Tibial nerve (tissue), 4 donors: ENCODE measurements at regions not wholly inside any gene's neighbourhood (a gene's known extent, or its start where the extent isn't known, plus 50 kb on each side); places are given as distances from the start of the nearest gene placed in this dataset.

ENCODE experiments used
- DNase-seq, 2 donors: peaks; one replicate each; pipeline ENCODE4 v3.0.0-alpha.2; 2019; ENCODE audit warnings: low spot score in 2 of 2
- H3K27ac ChIP-seq, 4 donors: fragments of 200-600 bp; sonication (generic) in 3 of 4; one replicate each; pipeline ENCODE4 v1.5.1; 2017 to 2019; ENCODE audit warnings: mild to moderate bottlenecking in 1 of 4
- H3K27me3 ChIP-seq, 2 donors: fragments of 200-600 bp; sonication (generic) in 1 of 2; one replicate each; pipeline versions ENCODE4 v1.5.1 to v1.6.0; 2017 to 2019
- H3K36me3 ChIP-seq, 3 donors: fragments of 200-600 bp; sonication (generic); one replicate each; pipeline ENCODE4 v1.5.1; 2018 to 2019
- H3K4me1 ChIP-seq, 4 donors: fragments of 200-600 bp; sonication (generic) in 3 of 4; one replicate each; pipeline ENCODE4 v1.5.1; 2017 to 2019
- H3K4me3 ChIP-seq, 4 donors: fragments of 200-600 bp; sonication (generic) in 3 of 4; one replicate each; pipeline ENCODE4 v1.5.1; 2017 to 2019; ENCODE audit warnings: mild to moderate bottlenecking in 1 of 4, moderate library complexity in 1 of 4
- H3K9me3 ChIP-seq, 4 donors: fragments of 200-600 bp; sonication (generic) in 3 of 4; one replicate each; pipeline ENCODE4 v1.5.1; 2017 to 2019
- CTCF ChIP-seq, 5 experiments: fragments of 200-600 bp in 3 of 5; fragments of 450-650 bp in 2 of 5; sonication (generic) in 3 of 5; IDR thresholded peaks; one replicate each; pipeline ENCODE4 v1.5.1; 2016 to 2019; ENCODE audit warnings: antibody characterized with exemption in 5 of 5, mild to moderate bottlenecking in 3 of 5, moderate library complexity in 2 of 5
- EP300 ChIP-seq, 2 donors: sonication (generic); formaldehyde crosslinking; IDR thresholded peaks; one replicate each; pipeline ENCODE4 v1.6.1; 2017; ENCODE audit warnings: antibody characterized with exemption in 2 of 2, mild to moderate bottlenecking in 1 of 2
- POLR2A ChIP-seq, 2 donors: fragments of 450-650 bp; IDR thresholded peaks; one replicate each; pipeline ENCODE4 v1.6.1; 2017; ENCODE audit warnings: antibody characterized with exemption in 2 of 2, mild to moderate bottlenecking in 2 of 2, moderate library complexity in 2 of 2
- WGBS, 2 donors: methylation state at CpG; one replicate each; pipeline ENCODE4 v1.1.5; 2018; 5-methylcytosine and 5-hydroxymethylcytosine counted together

- Histone ChIP-seq H3K27ac (no peak overlapping the region), H3K4me1 (no peaks in the 10 kb centered on the region), H3K27me3 (no peaks in the 10 kb centered on the region), H3K9me3 (no peaks in the 10 kb centered on the region), H3K36me3 (no peaks in the 10 kb centered on the region), H3K4me3 (no peak overlapping the region)
- WGBS, 2 donors, result 86 to 89% methylated on average over 6 of the region's 6 CpGs
- DNase-seq, result no peak
- TF ChIP-seq POLR2A (IDR thresholded peaks at IDR 0.05), result no peak
- no peak for TF ChIP-seq EP300 (IDR thresholded peaks at IDR 0.05)
- TF ChIP-seq CTCF (IDR thresholded peaks at IDR 0.05), result no peak
Observed at GRCh38 chr10:33942508-33942907, 608.0 kb upstream of the NRP1 start.

- no peak overlapping the region for H3K27ac ChIP-seq
- TF ChIP-seq POLR2A (IDR thresholded peaks at IDR 0.05), result no peak
- TF ChIP-seq CTCF (IDR thresholded peaks at IDR 0.05), result no peak
- TF ChIP-seq EP300 (IDR thresholded peaks at IDR 0.05), result no peak
Observed at GRCh38 chr10:33939892-33940291, 605.4 kb upstream of the NRP1 start.

GRCh38 chr10:33939410-33939809 is 604.9 kb upstream of the NRP1 start:
- Histone ChIP-seq H3K27ac (no peak overlapping the region), H3K9me3 (no peaks in the 10 kb centered on the region), H3K4me1 (no peaks in the 10 kb centered on the region), H3K36me3 (no peaks in the 10 kb centered on the region), H3K27me3 (no peaks in the 10 kb centered on the region), H3K4me3 (no peak overlapping the region)
- 81 to 85% methylated on average over 4 of the region's 4 CpGs for WGBS, 2 donors
- DNase-seq, result no peak
- TF ChIP-seq POLR2A (IDR thresholded peaks at IDR 0.05) (no peak), CTCF (IDR thresholded peaks at IDR 0.05) (no peak), EP300 (IDR thresholded peaks at IDR 0.05) (no peak)

More at GRCh38 chr10:33939892-33940291, 605.4 kb upstream of the NRP1 start:
- H3K4me3 ChIP-seq, result no peak overlapping the region
- no peaks in the 10 kb centered on the region for H3K9me3 ChIP-seq
- no peaks in the 10 kb centered on the region for H3K27me3 ChIP-seq
- no peaks in the 10 kb centered on the region for H3K36me3 ChIP-seq
- WGBS, 2 donors, result 88 to 89% methylated on average over 3 of the region's 3 CpGs
- no peak for DNase-seq
- H3K4me1 ChIP-seq, result no peaks in the 10 kb centered on the region

- no peak overlapping the region for H3K4me3 ChIP-seq
- H3K27ac ChIP-seq, result no peak overlapping the region
Observed at GRCh38 chr10:33938001-33938400, 603.5 kb upstream of the NRP1 start.

More at GRCh38 chr10:33938001-33938400, 603.5 kb upstream of the NRP1 start:
- no peaks in the 10 kb centered on the region for H3K27me3 ChIP-seq
- TF ChIP-seq CTCF (IDR thresholded peaks at IDR 0.05) (no peak), EP300 (IDR thresholded peaks at IDR 0.05) (no peak), POLR2A (IDR thresholded peaks at IDR 0.05) (no peak)
- DNase-seq, result no peak
- H3K9me3 ChIP-seq, result no peaks in the 10 kb centered on the region
- H3K4me1 ChIP-seq, result no peaks in the 10 kb centered on the region
- no peaks in the 10 kb centered on the region for H3K36me3 ChIP-seq
- 83 to 85% methylated on average over 3 of the region's 3 CpGs for WGBS, 2 donors
